ENCODE measurements at regions not wholly inside any gene's neighbourhood (a gene's known extent, or its start where the extent isn't known, plus 50 kb on each side); places are given as distances from the start of the nearest gene placed in this dataset.

DNA sequence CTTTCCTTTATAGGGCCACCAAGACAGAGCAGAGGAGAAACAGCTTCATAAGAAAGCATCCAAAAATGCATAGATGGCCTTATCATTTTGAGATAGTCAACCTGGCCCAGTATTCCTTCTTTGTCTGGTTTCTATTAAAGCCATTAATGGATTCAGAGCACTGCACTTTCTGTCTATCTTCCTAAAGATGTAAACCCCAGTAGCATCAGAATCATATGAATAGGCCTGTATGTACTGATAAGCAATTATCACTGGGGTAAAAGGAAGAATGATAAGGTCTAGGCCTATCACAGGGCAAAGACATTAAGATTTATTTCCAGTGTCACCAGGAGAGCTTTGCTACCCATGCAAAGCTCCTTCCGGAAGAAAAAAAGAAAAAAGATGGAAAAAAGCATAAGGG is 432.5 kb upstream of the C9orf72 start:
- no peak for DNase-seq (ENCODE audit: low read depth)

DNA sequence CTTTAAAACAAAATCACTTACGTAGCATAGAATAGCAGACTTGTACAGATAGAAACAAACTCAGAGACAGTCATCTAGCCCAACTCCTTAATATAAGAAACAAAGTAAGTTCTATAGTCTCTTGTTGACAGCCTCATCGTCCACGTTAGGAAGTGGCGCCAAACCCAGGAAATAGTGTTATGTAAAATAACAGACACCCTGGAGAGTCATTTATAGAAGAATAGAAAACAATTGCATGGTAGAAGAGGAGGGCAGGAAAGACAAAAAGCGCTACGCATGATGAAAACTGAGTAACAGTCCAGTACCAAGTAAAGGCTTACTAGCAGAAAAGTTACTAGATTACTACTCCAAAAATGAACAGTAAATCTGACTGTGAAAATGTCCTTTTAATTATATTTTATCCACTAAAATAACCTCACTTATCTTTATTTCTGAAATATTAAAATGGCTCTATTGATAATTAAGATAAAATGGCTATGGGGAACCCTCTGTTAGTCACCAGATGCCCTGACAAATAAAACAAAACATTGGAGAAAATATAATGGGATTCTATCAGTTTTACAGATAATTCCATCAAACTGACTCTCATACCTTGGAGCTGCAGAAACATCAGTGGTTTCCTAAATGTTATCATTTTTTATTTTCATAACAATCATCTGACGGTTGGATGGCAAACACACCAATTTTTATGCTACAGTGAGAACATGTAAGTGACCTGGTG is 434.0 kb upstream of the C9orf72 start:
- no peak for DNase-seq (ENCODE audit: low read depth)

DNA sequence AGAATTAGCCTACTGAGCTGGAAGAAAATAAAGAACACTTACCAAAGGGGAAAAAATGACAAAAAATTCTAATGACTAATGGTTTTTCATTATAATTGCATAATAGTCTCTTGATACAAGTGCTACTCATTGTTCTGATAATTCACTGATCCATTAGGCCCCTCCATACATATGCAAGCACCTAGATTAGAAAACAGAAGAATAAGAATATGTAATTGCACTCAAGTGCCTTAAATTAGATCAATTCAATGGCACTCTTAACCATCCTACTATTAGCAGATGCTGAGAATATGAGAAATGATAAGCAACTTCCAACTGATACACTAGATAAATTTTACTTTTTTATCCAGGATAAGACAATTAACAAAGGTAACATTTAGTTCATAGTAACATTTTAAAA is 440.9 kb upstream of the C9orf72 start:
- no peak for DNase-seq (ENCODE audit: low read depth)

DNA sequence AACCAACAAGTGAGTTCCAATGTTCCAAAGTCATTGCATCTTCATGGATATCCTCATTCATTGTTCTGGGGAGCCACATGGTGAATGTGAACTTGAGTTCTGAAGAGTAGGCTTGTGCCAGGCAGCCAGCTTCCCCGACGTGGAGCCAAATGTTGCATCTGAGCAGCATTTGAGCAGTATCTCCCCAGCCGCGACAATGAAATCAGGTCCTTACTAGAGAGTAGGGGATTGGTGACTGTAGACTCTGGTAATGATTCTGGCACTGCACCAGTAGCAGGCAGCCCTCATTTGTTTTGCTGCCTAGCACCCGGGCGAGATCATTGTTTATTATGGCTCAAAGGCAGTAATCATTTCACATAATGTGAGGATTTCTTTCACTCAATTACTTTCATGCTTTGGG is 451.4 kb upstream of the C9orf72 start:
- peak; percentile 15 for DNase-seq (ENCODE audit: low read depth)

DNA sequence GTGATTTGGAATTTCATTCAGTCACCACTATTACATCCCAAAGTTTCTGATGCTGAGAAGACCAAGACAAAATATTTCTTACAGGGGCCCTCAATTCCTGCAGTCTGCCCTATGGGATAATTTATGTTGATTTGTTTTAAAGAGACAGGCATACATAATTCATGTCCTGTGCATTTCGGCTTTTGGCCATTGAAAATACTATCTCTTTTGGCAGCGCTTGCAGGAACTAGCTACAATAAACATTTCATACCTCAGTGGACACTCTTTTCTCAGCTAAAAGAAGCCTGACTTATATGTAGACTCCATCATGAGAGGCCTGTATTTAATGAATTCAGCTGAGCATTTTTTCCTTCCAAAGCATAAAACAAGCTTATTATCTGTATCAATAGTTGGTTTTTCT is 451.9 kb upstream of the C9orf72 start:
- DNase-seq (ENCODE audit: low read depth) = no peak

DNA sequence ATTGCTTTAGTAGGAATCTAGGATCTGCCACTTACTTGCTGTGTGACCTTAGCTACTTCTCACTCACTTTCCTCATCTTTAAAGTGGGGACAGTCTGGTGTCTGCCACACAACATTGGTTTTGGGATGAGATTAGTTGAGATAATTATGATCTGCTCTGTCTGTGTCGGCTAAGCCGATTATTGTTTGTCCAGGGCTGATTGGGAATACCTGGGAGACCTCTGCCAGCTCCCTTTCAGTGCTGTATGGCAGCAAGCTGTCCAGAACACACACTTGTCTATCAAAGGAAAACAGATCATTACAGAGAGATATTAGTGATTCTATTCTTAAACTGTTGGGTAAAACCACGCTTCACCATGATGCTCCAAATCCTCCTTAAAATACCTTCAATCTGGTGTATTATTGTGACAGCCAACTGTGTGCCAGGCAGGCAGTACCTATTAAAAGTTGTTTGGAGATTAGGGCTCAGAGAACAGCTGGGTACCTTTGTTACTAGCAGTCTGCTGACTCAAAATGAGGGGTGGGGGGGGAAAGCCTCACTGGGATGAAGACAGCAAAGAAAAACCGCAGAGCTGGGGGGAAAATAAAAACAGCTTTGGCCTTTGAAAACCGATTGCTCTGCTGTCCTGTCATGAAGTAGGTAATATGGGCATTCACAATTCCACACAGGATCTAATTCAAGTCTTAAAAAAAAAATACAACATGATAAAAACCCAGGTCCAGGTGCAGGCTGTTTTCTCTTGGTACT is 458.4 kb upstream of the C9orf72 start:
- no peak for DNase-seq (ENCODE audit: low read depth)

DNA sequence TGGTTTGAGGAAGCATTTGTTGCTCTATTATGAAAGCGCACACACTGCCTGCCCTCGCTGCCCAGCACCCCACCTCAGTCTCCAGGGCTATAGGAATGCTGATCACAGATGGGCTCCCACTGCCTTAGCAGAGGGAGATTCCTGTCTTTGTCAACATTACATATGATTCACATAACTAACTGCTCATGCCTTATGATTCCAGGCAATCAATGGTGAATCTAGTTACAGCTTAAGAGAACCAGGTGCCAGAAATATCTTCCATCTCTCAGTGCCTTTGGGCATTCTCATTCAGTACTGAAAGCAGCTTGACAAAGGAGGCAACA is 458.9 kb upstream of the C9orf72 start:
- peak; percentile 26 for DNase-seq (ENCODE audit: low read depth)

DNA sequence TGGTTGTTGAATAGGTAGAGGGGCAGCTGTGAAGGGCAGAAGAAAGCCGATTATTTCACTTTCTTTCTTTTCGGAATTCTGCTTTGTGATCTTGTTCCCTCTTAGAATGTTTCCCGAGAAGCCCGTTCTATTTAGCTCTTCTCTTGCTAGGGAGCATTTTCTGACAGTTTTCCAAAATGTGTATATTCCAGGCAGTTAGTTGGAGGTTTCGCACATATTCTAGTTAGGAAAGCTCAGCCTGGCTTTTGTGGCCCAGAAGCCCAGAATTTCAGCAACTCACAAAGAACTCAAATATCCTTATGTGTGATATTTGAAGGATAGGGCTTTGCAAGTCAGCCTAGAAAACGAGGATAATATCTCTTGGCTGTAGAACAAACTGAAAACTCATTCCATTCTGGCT is 461.0 kb upstream of the C9orf72 start:
- DNase-seq (ENCODE audit: low read depth) = no peak

DNA sequence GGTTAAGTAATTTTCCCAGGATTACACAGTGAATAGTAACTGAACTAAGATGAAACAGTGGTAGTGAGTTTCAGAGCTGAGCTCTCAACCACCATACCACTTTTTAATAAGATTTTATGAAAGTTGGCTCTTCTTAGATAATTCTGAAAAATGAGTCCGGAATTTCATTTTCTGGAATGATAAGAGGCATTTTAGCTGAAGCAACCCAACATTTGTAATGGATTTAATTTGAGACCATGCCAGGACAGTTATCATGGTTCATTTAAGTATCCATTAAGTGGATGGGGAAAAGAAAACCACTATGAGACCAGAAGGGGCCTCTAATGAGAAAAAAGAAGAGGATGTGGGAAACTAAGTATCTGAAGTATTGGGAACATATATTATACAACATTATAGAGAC is 464.7 kb upstream of the C9orf72 start:
- no peak for DNase-seq (ENCODE audit: low read depth)

DNA sequence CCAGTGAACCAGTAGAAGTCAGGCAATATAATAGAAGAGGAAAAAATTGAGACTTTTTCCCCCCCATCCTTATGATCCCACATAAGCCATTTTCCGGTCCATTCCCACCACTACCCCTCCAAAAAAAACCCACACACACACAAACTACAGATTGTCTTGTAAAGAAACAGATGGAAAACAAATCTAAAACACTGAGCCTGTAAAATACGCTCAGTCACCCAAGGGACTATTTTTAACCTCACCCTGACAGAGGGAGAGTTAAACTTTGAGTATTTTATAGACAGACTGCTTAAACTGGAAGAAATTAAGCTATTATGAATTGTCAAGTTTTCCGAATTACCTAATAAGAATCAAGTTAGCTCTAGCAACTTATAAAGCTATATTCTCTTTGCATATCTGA is 471.8 kb upstream of the C9orf72 start:
- DNase-seq (ENCODE audit: low read depth) = no peak

DNA sequence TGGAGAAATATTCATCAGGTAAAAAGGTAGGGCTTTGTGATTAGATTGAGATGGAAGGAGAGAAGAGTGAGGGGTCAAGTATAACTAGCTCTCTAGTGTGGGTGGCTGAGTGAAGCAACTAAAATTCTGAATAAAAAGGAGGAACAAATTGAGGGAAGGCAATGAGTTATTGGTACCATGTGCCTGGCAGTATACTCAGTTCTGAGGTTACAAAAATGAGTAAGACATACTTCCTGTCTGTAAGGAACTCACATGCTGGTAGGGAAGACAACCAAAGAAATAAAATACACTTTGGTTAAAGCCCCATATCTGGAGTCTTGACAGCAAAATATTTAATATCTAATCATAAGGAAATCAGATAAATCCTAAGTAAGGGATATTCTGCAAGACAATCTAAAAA is 476.8 kb upstream of the C9orf72 start:
- peak; percentile 6 for DNase-seq (ENCODE audit: low read depth)

DNA sequence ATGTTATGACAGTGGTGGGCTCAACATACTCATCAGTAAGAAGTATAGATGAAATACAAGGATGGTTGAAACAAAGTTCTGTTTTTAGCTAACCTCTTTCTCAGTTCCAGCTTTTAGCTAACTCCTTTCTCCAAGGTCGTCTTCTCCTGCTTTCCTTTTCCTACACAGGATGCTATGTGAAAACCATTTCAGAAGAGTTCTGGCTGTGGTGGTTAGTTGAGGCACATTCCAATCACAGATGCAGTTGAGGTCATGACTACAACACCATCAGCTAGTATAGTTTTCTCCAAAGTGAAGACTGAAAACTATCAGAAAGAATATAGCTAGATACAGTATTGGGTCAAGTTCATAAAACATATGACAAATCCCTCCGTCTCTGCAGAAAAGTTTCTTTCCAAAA is 477.7 kb upstream of the C9orf72 start:
- no peak for DNase-seq (ENCODE audit: low read depth)

DNA sequence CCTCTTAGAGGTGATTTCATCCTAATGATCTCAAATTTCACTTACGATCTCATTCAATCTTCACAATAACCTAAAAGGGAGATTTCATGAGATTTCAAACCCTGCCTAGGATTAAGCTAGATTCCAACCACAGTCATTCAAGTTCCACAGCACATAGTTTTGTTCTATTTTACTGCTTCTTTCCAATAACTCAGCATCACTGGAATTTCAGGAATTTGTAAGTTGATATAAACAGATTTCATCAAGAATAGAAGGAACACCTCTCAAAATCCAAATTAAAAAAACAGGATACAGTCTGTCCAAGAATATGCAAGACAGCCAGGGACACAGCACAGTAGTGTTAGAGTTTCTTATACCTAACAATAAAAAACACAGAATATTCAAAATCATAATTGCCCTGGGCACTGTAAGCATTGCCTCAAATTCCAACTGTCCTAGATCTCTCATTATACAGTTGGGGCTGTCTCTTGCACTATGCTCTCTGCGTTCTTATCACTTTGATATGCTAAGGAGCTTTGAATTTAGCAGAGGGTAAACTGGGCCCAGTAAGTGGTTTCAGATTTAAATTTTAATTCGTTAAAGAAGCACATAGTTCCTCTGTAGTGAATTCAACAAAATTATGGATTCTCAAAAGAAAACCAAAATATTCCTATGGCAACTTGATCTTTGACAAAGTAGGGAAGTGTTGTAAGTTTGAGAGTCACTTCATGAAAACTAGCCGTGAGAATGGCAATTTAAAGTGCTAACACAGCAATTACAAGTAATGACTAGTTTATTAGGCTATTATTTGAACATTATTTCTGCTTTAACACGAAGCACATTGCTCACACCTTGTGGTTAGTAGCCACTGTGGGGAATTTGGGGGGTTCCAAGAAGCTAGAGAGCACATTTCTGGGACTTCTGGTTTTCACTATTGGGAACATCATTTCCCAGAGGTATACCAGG is 478.6 kb upstream of the C9orf72 start:
- DNase-seq (ENCODE audit: low read depth) = peak; percentile 65

DNA sequence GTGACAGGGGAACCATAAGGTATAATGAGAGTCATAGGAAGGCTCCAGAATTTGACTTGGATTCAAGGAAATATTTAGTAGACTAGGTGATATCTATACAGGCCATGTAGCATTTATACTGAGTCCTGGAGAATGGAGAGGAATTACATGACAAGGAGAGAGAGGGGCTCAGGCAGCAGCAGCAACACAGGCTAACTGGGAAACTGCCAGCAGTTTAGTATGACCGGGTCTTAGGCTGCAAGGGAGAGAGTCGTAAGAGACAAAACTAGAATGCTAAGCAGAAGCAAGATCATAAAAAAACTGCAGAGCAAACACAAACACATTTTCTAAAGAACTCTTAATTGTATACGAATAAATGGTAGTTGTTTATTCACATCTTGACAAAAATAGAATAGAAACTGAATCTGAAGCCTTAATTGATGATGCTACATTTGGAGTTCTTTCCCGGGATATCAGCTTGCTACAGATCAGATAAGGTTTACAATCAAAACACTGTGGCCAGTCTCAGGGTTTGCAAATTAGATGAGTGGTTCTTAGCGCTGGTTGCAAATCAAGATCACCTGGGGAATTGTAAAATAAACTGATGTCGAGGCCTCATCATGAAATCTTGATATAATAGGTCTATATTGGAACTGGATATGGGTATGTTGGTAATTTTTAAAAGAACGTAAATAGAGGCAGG is 480.0 kb upstream of the C9orf72 start:
- DNase-seq (ENCODE audit: low read depth) = no peak

DNA sequence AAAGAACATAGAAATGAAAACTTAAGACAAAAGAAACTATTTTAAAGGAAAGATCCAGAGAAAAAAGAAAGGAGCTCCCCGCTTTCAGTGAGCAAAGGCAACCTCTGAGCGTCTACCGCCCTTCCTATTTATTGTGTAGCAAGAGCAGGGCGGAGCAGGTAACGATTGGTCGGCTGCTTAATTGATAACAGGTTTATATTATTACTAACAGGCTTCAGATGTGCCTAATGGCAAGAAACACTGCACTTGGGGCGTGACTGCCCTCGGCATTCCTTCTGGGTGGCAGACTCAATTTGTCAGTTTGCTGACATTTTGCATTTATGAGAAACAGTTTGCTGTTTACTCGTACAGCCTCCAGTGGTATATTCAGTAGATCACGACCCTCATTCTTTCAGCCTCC is 482.7 kb upstream of the C9orf72 start:
- peak; percentile 24 for DNase-seq (ENCODE audit: low read depth)

DNA sequence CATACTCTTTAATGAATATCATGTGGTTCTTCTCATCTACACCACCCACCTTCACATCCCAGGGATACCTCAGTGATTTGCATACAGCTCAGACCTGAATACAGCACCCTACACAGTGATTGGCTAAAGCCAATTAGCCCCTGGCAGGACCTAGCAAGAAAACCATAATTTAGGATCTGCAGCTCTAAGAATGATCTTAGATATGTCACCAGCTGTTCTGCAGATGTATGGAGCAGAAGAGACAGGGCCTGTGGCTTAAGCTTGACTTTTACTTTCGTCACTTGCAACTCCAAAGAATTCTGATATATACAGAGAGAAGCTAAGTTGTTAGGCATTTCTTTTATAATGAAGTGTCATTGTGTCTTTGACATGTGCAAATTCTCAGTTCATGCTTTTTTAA is 483.2 kb upstream of the C9orf72 start:
- DNase-seq (ENCODE audit: low read depth) = no peak

DNA sequence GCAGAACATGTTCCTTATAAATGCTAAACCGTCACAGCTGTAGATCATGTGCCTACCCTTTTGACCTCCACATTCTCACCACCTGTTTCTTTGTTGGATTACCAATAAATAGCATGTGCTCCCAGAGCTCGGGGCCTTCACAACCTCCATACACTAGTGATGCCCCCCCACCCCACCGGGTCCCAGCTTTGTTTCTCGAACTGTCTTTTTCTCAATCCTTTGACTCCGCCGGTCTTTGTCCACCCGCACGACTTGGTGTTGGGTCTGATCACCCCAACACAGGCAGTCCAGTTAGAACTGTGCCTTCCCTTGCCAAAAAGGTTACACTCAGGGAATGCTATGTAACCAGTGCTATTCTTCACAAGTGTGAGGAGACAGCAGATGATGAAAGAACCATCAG is 485.9 kb upstream of the C9orf72 start:
- no peak for DNase-seq (ENCODE audit: low read depth)

DNA sequence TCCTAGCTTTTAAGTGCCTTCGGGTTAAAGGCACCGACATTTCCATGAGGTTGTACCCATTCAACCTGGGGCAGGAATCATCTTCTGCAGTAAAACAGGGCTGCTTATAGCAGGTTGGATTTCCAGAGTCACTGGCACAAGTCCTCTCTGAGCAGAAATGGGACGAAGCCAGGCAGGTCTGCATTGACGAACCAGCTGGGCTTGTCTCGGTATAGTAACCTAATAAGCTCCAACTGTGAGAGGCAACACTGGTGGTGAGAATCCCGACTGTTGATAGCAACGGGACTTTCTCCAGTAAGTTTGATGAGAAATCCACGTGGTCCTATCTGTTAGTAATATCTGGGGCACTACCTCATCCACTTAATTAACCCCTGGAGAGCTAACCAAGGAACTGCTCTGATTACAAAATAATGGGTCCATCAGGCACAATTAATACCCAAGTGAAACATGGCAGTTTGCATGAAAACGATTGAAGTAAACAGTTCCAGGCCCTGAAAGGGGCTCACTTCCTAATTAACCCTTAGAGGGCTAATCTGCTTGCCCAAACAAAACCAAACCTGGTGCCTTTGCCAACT is 491.0 kb upstream of the C9orf72 start:
- no peak for DNase-seq (ENCODE audit: low read depth)

DNA sequence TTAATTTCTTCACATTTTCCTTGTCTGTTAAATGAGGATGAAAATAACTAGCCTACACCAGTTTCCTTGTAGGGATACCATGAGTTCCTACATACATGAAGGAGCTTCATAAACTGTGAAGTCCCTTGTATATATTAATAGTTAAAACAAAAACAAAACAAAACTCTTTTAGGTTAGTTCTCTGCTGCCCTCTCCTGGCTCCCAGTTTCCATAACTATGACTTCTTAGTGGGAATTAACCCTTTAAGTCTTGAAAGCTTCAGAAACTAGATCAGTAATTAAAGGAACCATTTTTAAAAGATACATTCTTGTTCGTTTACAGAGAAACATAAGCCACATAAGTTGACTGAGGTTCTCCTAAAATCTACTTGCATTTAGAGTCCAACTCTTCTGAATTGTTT is 500.0 kb upstream of the C9orf72 start:
- peak; percentile 69 for DNase-seq (ENCODE audit: low read depth)

DNA sequence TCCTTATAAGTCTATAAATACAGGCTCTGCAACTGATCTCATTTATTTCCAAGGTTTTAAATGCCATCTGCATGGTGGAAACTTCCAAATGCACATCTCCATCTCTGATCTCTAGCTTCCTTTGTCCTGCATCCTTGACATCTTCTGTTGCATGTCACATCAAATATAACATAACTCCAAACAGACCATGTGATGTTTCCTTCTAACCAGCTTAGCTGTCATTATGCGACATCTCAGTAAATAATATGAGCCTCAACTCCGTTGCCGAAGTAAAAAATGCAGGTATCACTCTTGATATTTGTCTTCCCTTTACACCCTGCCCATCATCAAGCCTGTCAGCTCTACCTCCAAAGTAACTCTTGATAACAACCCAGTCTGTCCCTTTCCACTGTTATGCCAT is 506.4 kb upstream of the C9orf72 start:
- DNase-seq (ENCODE audit: low read depth) = no peak

DNA sequence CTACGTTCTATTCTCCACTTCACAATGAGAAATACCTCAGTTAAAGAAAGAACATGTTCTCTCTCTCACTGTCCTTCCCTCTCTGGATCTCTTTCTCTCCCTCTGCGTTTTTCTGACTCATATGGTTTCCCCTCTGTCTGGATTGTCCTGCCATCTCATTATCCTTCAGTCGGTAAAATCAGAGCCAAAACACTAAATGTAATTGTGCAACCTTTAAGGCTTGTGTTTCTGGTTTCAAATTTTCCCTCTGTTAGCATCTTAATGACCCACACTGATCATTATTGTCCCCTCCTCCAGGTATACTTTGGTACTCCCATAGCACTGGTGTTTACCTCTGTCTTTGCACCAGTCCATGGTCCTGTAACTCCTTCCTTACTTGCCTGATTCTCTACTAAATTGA is 509.4 kb upstream of the C9orf72 start:
- DNase-seq (ENCODE audit: low read depth) = peak; percentile 30

DNA sequence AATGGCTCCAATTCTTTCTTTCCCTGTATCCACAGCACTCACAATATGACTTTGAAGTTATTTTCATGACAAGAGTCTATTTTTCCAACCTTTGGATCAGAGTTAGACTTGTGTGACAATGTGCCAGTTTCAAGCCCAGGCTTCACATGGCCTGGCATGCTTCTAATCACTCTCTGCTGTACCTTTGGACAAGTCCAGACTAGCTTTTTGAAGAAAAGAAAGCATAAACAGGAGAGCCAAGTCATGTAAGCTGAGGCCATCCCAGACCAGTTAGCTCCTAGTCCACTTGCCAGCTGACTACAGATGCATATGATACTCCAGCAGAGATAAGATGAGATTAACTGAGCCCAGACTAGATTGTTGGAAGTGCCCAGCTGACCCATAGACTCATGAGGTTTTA is 513.6 kb upstream of the C9orf72 start:
- DNase-seq (ENCODE audit: low read depth) = no peak

Measured in renal cortical epithelial cell (primary cell).